Caki2 (cell line): ENCODE measurements at regions not wholly inside any gene's neighbourhood (a gene's known extent, or its start where the extent isn't known, plus 50 kb on each side); places are given as distances from the start of the nearest gene placed in this dataset.
A peak's percentile ranks its signal among the peaks of the same experiment; 100 is the strongest.
"Not testable (repeated sequence)": the region's sequence is repeated elsewhere in the genome, so short reads cannot be mapped to it uniquely, and the experiment has no call there.

ENCODE experiments used
- DNase-seq: peaks from one replicate; pipeline ENCODE4 v3.0.0-alpha.2; 2015; ENCODE audit warnings: low read depth
- in situ Hi-C: cut with HindIII; loops from 2 replicates; pipeline ENCODE4 v1.10.0; 2016; ENCODE audit warnings: low sequenced_read_pairs, low pct_unique_long_range_greater_than_20kb, mixed read lengths

DNA sequence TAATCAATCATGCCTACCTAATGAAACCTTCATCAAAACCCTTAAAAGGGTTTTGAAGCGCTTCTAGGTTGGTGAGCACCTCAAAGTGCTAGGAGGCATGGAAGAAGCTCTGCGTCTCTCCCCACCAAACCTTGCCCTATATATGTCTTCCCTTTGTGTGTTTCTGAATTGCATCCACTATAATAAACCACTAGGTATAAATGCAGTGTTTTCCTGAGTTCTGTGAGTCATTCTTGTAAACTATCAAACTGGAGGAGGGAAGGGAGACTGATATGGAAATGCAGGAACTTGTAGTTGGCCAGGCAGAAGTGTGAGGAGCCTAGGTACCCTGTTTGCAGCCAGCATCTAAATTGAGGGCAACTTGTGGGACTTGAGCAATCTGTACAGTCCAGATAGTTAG is 698.8 kb downstream of the DOK5 start:
- in situ Hi-C loops = no loop called here
- DNase-seq = no peak

GRCh38 chr20:55173601-55174000 is 698.2 kb downstream of the DOK5 start:
- in situ Hi-C loops = no loop called here
- no peak for DNase-seq

DNA sequence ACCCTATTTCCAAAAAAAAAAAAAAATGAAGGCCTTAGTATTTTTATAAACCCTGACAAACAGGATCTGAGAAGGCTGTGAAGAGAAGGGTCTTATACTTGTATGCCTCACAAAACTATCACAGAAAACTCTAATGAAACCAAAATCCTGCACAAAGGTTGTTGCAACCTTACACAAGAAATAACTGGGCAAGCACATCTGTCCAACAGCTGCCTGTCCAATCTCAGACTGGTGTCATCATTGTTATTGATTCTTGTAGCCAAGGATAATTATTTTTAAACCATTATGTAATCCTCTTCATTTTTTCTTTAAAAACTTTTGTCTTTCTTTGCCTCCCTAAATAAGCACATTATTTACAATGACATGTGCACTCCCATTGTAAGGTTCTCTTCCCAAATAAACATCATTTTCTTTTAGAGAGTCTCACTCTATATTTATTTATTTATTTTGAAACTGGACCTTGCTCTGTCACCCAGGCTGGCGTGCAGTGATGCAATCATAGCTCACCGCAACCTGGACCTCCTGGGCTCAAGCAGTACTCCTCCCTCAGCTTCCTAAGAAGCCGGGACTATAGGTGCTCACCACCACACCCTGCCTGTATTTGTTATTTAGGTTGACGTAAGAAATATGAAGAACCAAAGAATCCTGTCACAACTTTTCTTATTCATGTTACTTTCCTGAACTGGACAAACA is 697.1 kb downstream of the DOK5 start:
- no peak for DNase-seq

DNA sequence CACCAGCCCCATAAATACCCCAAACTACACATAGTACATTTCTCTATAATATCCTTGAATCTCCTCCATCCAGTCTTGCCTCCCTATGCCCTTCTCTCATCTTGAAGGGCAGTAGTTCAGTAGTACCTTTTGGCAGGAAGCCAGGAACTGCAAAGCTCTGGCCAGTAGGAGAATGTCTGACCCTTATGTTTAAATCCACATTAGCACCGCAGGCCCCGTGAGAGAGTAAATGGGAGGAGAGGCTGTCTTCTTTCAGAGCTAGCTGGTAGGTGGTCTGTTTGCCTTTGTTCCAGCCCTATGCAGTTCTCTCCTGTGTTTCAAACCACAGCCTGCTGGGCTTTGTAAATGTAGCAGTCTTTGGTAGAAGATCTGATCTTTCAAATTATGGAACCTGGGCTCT is 690.7 kb downstream of the DOK5 start:
- in situ Hi-C loops = no loop called here
- DNase-seq = no peak

More for the DNA sequence above, 697.1 kb downstream of the DOK5 start:
- in situ Hi-C loops = no loop called here

- in situ Hi-C loops = no loop called here
- no peak for DNase-seq
These were observed 685.6 kb downstream of the DOK5 start for GRCh38 chr20:55160996-55161395.

DNA sequence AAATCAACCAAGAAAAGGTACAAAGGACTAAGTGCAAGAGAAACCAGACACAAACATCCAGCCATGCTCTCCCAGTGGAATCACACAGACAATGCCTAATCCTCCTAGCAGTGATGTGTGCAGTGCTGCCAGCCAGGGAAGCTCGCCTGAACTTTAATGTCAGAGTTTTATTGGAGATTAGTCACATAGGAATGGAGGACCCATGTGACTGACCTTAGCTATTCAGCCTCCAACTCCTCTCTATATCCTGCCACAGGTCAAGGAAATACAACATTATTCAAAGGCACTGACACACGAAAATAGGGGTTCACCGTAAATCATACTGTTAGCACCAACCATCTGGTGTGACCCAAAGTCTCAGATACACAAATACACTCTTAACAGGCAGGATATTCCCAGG is 684.6 kb downstream of the DOK5 start:
- in situ Hi-C loops = no loop called here
- DNase-seq = peak; percentile 3

GRCh38 chr20:55159230-55159629 is 683.8 kb downstream of the DOK5 start:
- in situ Hi-C loops = no loop called here
- no peak for DNase-seq

DNA sequence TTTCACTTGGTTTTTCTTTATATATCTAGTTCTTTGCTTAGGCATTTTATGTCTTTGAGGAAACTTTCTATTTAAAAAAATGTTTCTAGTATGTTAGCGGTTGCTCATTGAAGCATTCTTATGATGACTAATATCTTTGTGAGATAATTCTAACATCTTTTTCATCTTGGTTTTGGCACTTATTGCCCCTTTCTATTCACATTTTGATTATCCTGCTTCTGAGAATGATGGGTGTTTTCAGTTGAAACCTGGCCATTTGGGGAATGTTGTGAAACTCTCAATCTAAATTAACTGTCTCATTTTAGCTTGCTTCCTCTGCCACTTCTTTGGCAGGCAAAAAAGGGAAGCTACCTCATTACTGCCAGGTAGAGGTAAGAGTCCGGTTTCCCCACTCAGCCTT is 683.1 kb downstream of the DOK5 start:
- no peak for DNase-seq
- in situ Hi-C loops = no loop called here

- DNase-seq = no peak
- in situ Hi-C loops = no loop called here
These were observed 680.0 kb downstream of the DOK5 start for GRCh38 chr20:55155360-55155759.

- in situ Hi-C loops = no loop called here
- DNase-seq = no peak
These were observed 677.7 kb downstream of the DOK5 start for GRCh38 chr20:55153001-55153645.

GRCh38 chr20:55151171-55151570 is 675.8 kb downstream of the DOK5 start:
- DNase-seq = no peak
- in situ Hi-C loops = no loop called here

- in situ Hi-C loops = no loop called here
- DNase-seq = no peak
These were observed 668.2 kb downstream of the DOK5 start for GRCh38 chr20:55143601-55144000.

DNA sequence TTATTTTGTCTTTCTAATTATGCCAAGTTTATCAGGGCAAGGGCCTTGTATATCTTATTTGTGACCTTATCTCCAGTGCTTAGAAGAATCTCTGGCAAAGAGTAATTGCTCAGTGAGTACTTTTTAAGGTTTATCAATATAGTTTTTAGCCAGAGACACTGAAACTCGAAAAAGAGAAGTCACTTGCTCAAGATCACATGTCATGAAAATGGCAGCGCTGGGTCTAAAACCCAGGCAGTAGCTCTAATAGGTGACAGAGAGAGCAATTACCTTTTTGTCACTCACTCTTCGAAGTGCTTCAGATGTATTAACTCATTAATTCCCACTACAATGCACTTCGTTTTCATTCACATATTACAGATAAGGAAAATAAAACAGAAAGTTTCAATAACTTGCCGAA is 667.5 kb downstream of the DOK5 start:
- in situ Hi-C loops = no loop called here

DNA sequence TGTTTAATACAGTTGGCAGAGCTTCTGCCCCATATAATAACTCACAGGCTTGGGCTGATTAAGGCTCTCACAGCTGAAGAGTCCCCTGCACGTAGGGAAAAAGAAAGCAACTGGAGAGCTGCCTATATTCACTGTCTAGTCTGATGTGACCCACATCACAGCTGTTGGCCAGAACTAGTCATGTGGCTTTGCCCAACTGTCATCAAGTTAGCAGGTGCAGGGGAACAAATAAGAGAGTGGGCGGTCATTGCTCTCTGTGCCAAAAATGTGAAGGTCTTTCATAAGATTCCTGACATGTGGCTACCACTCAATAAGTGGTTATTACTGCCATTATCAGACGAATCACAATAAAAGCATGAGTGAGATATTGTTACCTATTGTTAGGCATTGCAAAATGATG is 665.2 kb downstream of the DOK5 start:
- DNase-seq = no peak
- in situ Hi-C loops = no loop called here

More for the DNA sequence above, 667.5 kb downstream of the DOK5 start:
- DNase-seq = no peak

DNA sequence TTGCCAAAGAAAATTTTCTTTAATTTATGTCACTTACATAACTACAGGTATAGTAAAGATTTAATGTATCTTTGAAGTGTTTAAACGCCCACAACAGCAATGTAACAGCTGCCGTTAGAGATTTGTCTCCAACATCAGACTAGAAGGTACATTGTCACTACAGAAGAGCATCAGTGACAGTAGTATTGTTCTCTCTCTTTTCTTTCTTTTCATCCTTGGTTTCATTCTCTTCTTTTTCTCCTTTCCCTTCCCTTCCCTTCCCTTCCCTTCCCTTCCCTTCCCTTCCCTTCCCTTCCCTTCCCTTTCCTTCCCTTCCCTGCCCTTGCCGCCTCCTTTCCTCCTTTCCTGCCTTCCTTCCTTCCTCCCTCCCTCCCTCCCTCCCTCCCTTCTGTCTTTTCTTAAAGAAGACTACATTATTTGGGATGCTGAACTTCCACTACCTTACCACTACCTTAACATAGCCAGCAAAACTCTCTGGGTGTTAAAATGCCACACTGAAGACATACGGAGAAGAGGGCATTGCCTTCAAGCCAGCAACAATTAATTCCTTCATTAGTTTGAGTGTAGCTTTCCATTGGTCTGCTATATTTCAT is 663.9 kb downstream of the DOK5 start:
- in situ Hi-C loops = no loop called here

DNA sequence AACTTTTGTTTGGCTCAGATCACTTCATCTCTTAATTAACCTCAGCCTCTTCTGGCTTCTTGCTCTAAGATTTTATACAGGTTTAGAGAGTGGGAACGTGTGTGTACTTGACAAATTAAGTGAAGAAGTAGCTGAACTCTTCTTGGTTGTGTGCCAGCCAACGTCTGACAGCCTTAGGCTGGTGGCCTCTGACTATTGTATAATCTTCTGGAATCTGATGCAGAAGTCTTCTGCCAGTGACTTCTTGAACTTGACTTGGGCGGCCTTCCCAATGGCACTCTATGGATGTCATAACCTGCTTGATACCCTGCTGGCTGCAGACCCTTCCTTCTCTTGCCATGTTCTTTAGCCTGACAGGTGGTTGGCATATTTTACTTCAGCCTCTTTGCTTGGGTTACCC is 660.5 kb downstream of the DOK5 start:
- no peak for DNase-seq
- in situ Hi-C loops = no loop called here

More for the DNA sequence above, 663.9 kb downstream of the DOK5 start:
- DNase-seq = no peak

DNA sequence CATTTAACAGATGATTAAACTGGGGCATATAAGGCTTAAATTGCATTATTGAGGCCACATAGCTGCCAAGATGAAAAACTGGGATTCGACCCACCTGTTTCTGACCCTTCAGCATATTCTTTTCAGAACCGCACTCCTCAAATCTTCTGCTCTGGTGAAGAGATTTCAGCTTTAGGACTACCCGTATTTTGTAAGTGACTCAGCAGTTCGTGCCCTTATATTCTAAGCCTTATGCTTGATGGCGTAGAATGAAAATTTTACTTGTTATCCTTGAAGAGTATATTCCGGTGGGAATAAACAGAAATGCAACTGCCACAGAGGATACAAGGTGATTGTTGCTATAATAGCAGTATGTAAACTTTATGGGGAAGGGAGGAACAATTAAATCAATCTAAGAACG is 657.1 kb downstream of the DOK5 start:
- in situ Hi-C loops = no loop called here

DNA sequence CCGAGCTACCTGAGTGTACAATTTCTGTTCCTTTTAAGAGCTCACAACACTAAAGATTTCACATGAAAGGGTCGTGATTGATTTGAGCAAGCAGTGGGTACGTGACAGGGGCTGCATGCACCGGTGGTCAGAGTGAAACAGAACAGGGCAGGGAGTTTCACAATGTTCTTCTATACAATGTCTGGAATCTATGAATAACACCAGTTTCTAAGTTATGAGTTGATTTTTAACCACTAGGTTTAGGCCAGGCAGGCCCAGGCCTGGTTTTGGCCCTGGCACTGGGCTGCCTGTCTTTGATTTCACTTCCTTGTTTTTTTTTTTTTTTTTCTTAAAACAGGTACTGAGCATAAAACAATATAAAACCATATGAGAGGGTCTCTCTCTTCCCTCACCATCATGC is 642.2 kb downstream of the DOK5 start:
- DNase-seq, in situ Hi-C loops: not testable (repeated sequence)

More for the DNA sequence above, 657.1 kb downstream of the DOK5 start:
- no peak for DNase-seq

DNA sequence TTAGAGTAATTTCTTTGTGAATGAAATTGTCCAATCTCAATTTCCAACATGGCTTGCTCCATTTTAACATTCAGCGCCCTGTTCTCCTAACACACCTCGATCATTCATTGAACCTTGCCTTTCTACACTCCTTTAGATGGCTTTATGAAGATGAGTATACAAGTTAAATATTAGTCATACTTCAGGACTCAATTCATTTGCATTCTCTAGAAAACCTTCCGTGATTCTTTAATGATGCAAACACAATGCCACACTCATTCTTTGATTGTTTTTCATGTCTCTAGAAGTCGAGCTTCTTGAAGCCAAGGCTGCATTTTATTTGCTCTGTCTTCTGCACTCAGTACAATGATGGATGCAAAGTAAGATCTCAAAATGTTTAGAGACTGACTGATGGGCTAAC is 641.2 kb downstream of the DOK5 start:
- in situ Hi-C loops = no loop called here
- no peak for DNase-seq

GRCh38 chr20:55103188-55103587 is 627.8 kb downstream of the DOK5 start:
- no peak for DNase-seq
- in situ Hi-C loops = no loop called here
